T-helper 1 cell treated with Interleukin-12 subunit alpha and Interleukin-12 subunit beta and Interleukin-4 antibody, amounts not matched to agents 30 μg/mL and 1 μg/mL, for 36 hours (primary cell): ENCODE measurements at regions not wholly inside any gene's neighbourhood (a gene's known extent, or its start where the extent isn't known, plus 50 kb on each side); places are given as distances from the start of the nearest gene placed in this dataset.

Experiments
- H3K27ac Mint-ChIP-seq: one replicate; pipeline ENCODE4 v1.8.0; 2021; ENCODE audit warnings: mild to moderate bottlenecking, mixed read lengths
- H3K27me3 Mint-ChIP-seq: one replicate; pipeline ENCODE4 v1.8.0; 2021; ENCODE audit warnings: low read depth, mixed read lengths
- H3K36me3 Mint-ChIP-seq: one replicate; pipeline ENCODE4 v1.8.0; 2021; ENCODE audit warnings: low read depth, mixed read lengths
- H3K4me1 Mint-ChIP-seq: one replicate; pipeline ENCODE4 v1.8.0; 2021; ENCODE audit warnings: low read depth, mixed read lengths
- H3K4me3 Mint-ChIP-seq: one replicate; pipeline ENCODE4 v1.8.0; 2021; ENCODE audit warnings: mild to moderate bottlenecking, moderate library complexity, mixed read lengths
- H3K9me3 Mint-ChIP-seq: one replicate; pipeline ENCODE4 v1.8.0; 2021; ENCODE audit warnings: mixed read lengths

- no peaks in the 10 kb centered on the region for H3K9me3 Mint-ChIP-seq
- no peak overlapping the region for H3K4me3 Mint-ChIP-seq
- no peaks in the 10 kb centered on the region for H3K36me3 Mint-ChIP-seq
- peaks cover 3% of the 10 kb centered on the region for H3K27me3 Mint-ChIP-seq
- no peak overlapping the region for H3K27ac Mint-ChIP-seq
- no peaks in the 10 kb centered on the region for H3K4me1 Mint-ChIP-seq
Observed at GRCh38 chr4:11739992-11740391, 311.3 kb upstream of the HS3ST1 start.

GRCh38 chr4:11736978-11737377, 308.3 kb upstream of the HS3ST1 start:
- H3K9me3 Mint-ChIP-seq: no peaks in the 10 kb centered on the region
- no peak overlapping the region for H3K27ac Mint-ChIP-seq
- H3K36me3 Mint-ChIP-seq: no peaks in the 10 kb centered on the region
- no peak overlapping the region for H3K4me3 Mint-ChIP-seq
- no peaks in the 10 kb centered on the region for H3K4me1 Mint-ChIP-seq
- H3K27me3 Mint-ChIP-seq: no peaks in the 10 kb centered on the region

GRCh38 chr4:11735651-11736050, 307.0 kb upstream of the HS3ST1 start:
- Mint-ChIP-seq H3K27me3 (no peaks in the 10 kb centered on the region), H3K9me3 (no peaks in the 10 kb centered on the region), H3K27ac (no peak overlapping the region), H3K36me3 (no peaks in the 10 kb centered on the region), H3K4me1 (no peaks in the 10 kb centered on the region), H3K4me3 (no peak overlapping the region)

- H3K27me3 Mint-ChIP-seq: no peaks in the 10 kb centered on the region
- no peak overlapping the region for H3K4me3 Mint-ChIP-seq
- H3K36me3 Mint-ChIP-seq: no peaks in the 10 kb centered on the region
- no peaks in the 10 kb centered on the region for H3K4me1 Mint-ChIP-seq
- H3K27ac Mint-ChIP-seq: no peak overlapping the region
- H3K9me3 Mint-ChIP-seq: no peaks in the 10 kb centered on the region
Observed at GRCh38 chr4:11732155-11732554, 303.5 kb upstream of the HS3ST1 start.

GRCh38 chr4:11730545-11730944, 301.9 kb upstream of the HS3ST1 start:
- Mint-ChIP-seq H3K36me3 (no peaks in the 10 kb centered on the region), H3K9me3 (no peaks in the 10 kb centered on the region), H3K27me3 (no peaks in the 10 kb centered on the region), H3K4me1 (no peaks in the 10 kb centered on the region), H3K4me3 (no peak overlapping the region), H3K27ac (no peak overlapping the region)

GRCh38 chr4:11729548-11729947, 300.9 kb upstream of the HS3ST1 start:
- Mint-ChIP-seq H3K4me3 (no peak overlapping the region), H3K4me1 (no peaks in the 10 kb centered on the region), H3K36me3 (no peaks in the 10 kb centered on the region), H3K9me3 (no peaks in the 10 kb centered on the region), H3K27me3 (no peaks in the 10 kb centered on the region), H3K27ac (no peak overlapping the region)

- Mint-ChIP-seq H3K27me3 (no peaks in the 10 kb centered on the region), H3K4me3 (no peak overlapping the region), H3K9me3 (no peaks in the 10 kb centered on the region), H3K36me3 (no peaks in the 10 kb centered on the region), H3K4me1 (no peaks in the 10 kb centered on the region), H3K27ac (no peak overlapping the region)
Observed at GRCh38 chr4:11727903-11728564, 299.3 kb upstream of the HS3ST1 start.

- H3K36me3 Mint-ChIP-seq: no peaks in the 10 kb centered on the region
- no peak overlapping the region for H3K4me3 Mint-ChIP-seq
- no peak overlapping the region for H3K27ac Mint-ChIP-seq
- H3K27me3 Mint-ChIP-seq: no peaks in the 10 kb centered on the region
- H3K4me1 Mint-ChIP-seq: no peaks in the 10 kb centered on the region
- no peaks in the 10 kb centered on the region for H3K9me3 Mint-ChIP-seq
Observed at GRCh38 chr4:11724731-11725130, 296.0 kb upstream of the HS3ST1 start.

- Mint-ChIP-seq H3K27ac (no peak overlapping the region), H3K4me3 (no peak overlapping the region), H3K27me3 (no peaks in the 10 kb centered on the region), H3K36me3 (no peaks in the 10 kb centered on the region), H3K9me3 (no peaks in the 10 kb centered on the region), H3K4me1 (no peaks in the 10 kb centered on the region)
Observed at GRCh38 chr4:11722223-11722622, 293.5 kb upstream of the HS3ST1 start.

GRCh38 chr4:11720292-11720691, 291.6 kb upstream of the HS3ST1 start:
- Mint-ChIP-seq H3K9me3 (no peaks in the 10 kb centered on the region), H3K27me3 (no peaks in the 10 kb centered on the region), H3K4me1 (no peaks in the 10 kb centered on the region), H3K4me3 (no peak overlapping the region), H3K27ac (no peak overlapping the region), H3K36me3 (no peaks in the 10 kb centered on the region)

- Mint-ChIP-seq H3K4me3 (no peak overlapping the region), H3K27me3 (no peaks in the 10 kb centered on the region), H3K36me3 (no peaks in the 10 kb centered on the region), H3K9me3 (no peaks in the 10 kb centered on the region), H3K27ac (no peak overlapping the region), H3K4me1 (no peaks in the 10 kb centered on the region)
Observed at GRCh38 chr4:11719879-11720278, 291.2 kb upstream of the HS3ST1 start.

GRCh38 chr4:11715753-11716521, 287.2 kb upstream of the HS3ST1 start:
- no peaks in the 10 kb centered on the region for H3K36me3 Mint-ChIP-seq
- no peaks in the 10 kb centered on the region for H3K27me3 Mint-ChIP-seq
- H3K4me1 Mint-ChIP-seq: no peaks in the 10 kb centered on the region
- H3K27ac Mint-ChIP-seq: no peak overlapping the region
- H3K4me3 Mint-ChIP-seq: no peak overlapping the region
- no peaks in the 10 kb centered on the region for H3K9me3 Mint-ChIP-seq

GRCh38 chr4:11710453-11711093, 281.9 kb upstream of the HS3ST1 start:
- no peaks in the 10 kb centered on the region for H3K9me3 Mint-ChIP-seq
- H3K27me3 Mint-ChIP-seq: no peaks in the 10 kb centered on the region
- no peaks in the 10 kb centered on the region for H3K4me1 Mint-ChIP-seq
- no peaks in the 10 kb centered on the region for H3K36me3 Mint-ChIP-seq
- no peak overlapping the region for H3K4me3 Mint-ChIP-seq
- no peak overlapping the region for H3K27ac Mint-ChIP-seq

GRCh38 chr4:11704186-11704830, 275.6 kb upstream of the HS3ST1 start:
- Mint-ChIP-seq H3K4me1 (no peaks in the 10 kb centered on the region), H3K9me3 (no peaks in the 10 kb centered on the region), H3K36me3 (no peaks in the 10 kb centered on the region), H3K27me3 (no peaks in the 10 kb centered on the region), H3K4me3 (no peak overlapping the region), H3K27ac (no peak overlapping the region)
